HepG2 (cell line): ENCODE measurements at regions not wholly inside any gene's neighbourhood (a gene's known extent, or its start where the extent isn't known, plus 50 kb on each side); places are given as distances from the start of the nearest gene placed in this dataset.

Experiments
- ATAC-seq: fragments of 200-7000 bp; cut with Tn5 transposase; 3 replicates; pipeline ENCODE4 v1.9.1; 2020; ENCODE audit warnings: mild to moderate bottlenecking, moderate library complexity
- BruUV-seq: library from RNA; stranded (reverse); fragments of 400-500 nt; replicated peaks from 2 replicates; lab custom pipeline; 2021; lab: Mats Ljungman, UMichigan
- CTCF ChIA-PET: fragments of 300-600 bp; formaldehyde crosslinking; extraction: SDS; loops from one replicate; lab custom pipeline; 2021; ENCODE audit warnings: low total read pairs, inconsistent platforms, low intra/inter-chr PET ratio; lab: Yijun Ruan, JAX
- POLR2A ChIA-PET: fragments of 350-600 bp; sonication (Branson Sonifier 250); formaldehyde crosslinking; loops from one replicate; lab custom pipeline; 2020; ENCODE audit warnings: antibody characterized with exemption, inconsistent platforms; lab: Yijun Ruan, JAX
- DNase-seq: peaks from one replicate; pipeline ENCODE4 v3.0.0-alpha.2; 2015; ENCODE audit warnings: low spot score
- FAIRE-seq: peaks from 3 replicates; lab custom pipeline; 2011; peaks lifted over from hg19 to GRCh38; lab: Jason Lieb, UNC
- H2AFZ ChIP-seq: one replicate; pipeline ENCODE4 v1.6.1; 2011; ENCODE audit warnings: low read length, inconsistent platforms
- H3K27ac ChIP-seq: fragments of 300-600 bp; 3 replicates; pipeline ENCODE4 v1.8.0; 2011; ENCODE audit warnings: mixed run types, mild to moderate bottlenecking, mixed read lengths, low read length, inconsistent platforms; ENCODE audit not compliant: insufficient read depth; ENCODE audit errors: extremely low read length
- H3K27me3 ChIP-seq, 2 experiments: fragments of 200-600 bp in 1 of 2; 2 replicates in 1 of 2; 3 replicates in 1 of 2; pipeline versions ENCODE4 v1.6.0 to v1.8.0; 2011; ENCODE audit warnings: low read length in 2 of 2, mild to moderate bottlenecking in 2 of 2, moderate library complexity in 2 of 2, inconsistent platforms in 1 of 2; ENCODE audit not compliant: insufficient read depth in 2 of 2, control insufficient read depth in 1 of 2
- H3K36me3 ChIP-seq, 2 experiments: fragments of 200-600 bp in 1 of 2; replicated peaks in 1 of 2; 2 replicates in 1 of 2; 3 replicates in 1 of 2; pipeline versions ENCODE4 v1.5.1 to v1.8.0; 2011; ENCODE audit warnings: low read length in 2 of 2, inconsistent platforms in 1 of 2; ENCODE audit not compliant: insufficient read depth in 2 of 2, control insufficient read depth in 1 of 2
- H3K4me1 ChIP-seq: 2 replicates; pipeline ENCODE4 v1.5.1; 2012; ENCODE audit warnings: low read length, inconsistent platforms; ENCODE audit not compliant: insufficient read depth
- H3K4me2 ChIP-seq: 2 replicates; pipeline ENCODE4 v1.6.0; 2011; ENCODE audit warnings: low read depth, low read length, inconsistent platforms
- H3K4me3 ChIP-seq, 3 experiments: fragments of 200-600 bp in 1 of 3; sonication (generic), shearing (Covaris generic) in 1 of 3; replicated peaks in 1 of 3; 2 replicates each; pipeline ENCODE4 v1.5.1; 2011 to 2016; ENCODE audit warnings: low read length in 3 of 3, inconsistent platforms in 2 of 3, low read depth in 2 of 3, mild to moderate bottlenecking in 2 of 3, control low read depth in 1 of 3, mixed read lengths in 1 of 3; ENCODE audit not compliant: insufficient read depth in 1 of 3
- H3K79me2 ChIP-seq: one replicate; pipeline ENCODE4 v1.6.1; 2011; ENCODE audit warnings: low read length, inconsistent platforms; ENCODE audit not compliant: insufficient read depth
- H3K9ac ChIP-seq: 2 replicates; pipeline ENCODE4 v1.6.0; 2011; ENCODE audit warnings: mild to moderate bottlenecking, low read depth, low read length, inconsistent platforms; ENCODE audit not compliant: insufficient read depth
- H3K9me3 ChIP-seq: 2 replicates; pipeline ENCODE4 v1.5.1; 2012; ENCODE audit warnings: mild to moderate bottlenecking, low read length
- H4K20me1 ChIP-seq: 2 replicates; pipeline ENCODE4 v1.6.0; 2011; ENCODE audit warnings: inconsistent platforms, mild to moderate bottlenecking, low read length, moderate library complexity; ENCODE audit not compliant: insufficient read depth
- ATF7 ChIP-seq, 2 experiments: fragments of 450-650 bp in 1 of 2; sonication (generic) in 1 of 2; formaldehyde crosslinking in 1 of 2; IDR thresholded peaks; 2 replicates each; pipeline versions ENCODE4 v1.4.0 to v1.6.1; 2016 to 2020; ENCODE audit warnings: antibody characterized with exemption in 1 of 2, mild to moderate bottlenecking in 1 of 2, missing genetic modification reagents in 1 of 2
- MTA1 ChIP-seq: sonication (generic); formaldehyde crosslinking; IDR thresholded peaks from 2 replicates; pipeline ENCODE4 v1.4.0; 2020; ENCODE audit warnings: missing genetic modification reagents, mild to moderate bottlenecking, borderline replicate concordance
- POGK ChIP-seq: sonication (generic); formaldehyde crosslinking; conservative IDR thresholded peaks from 2 replicates; pipeline ENCODE4 v1.8.0; 2022; ENCODE audit warnings: mild to moderate bottlenecking, moderate library complexity, missing genetic modification reagents
- SP5 ChIP-seq: IDR thresholded peaks from 2 replicates; pipeline ENCODE4 v1.6.1; 2016; ENCODE audit warnings: low read depth, borderline replicate concordance
- THAP11 ChIP-seq: IDR thresholded peaks from 2 replicates; pipeline ENCODE4 v1.6.1; 2016; ENCODE audit warnings: missing biosample characterization, missing genetic modification reagents
- ZNF816 ChIP-seq: sonication (generic); formaldehyde crosslinking; IDR thresholded peaks from 2 replicates; pipeline ENCODE4 v1.8.0; 2022; ENCODE audit warnings: missing genetic modification reagents, mild to moderate bottlenecking, borderline replicate concordance
- ZSCAN30 ChIP-seq: sonication (generic); formaldehyde crosslinking; IDR thresholded peaks from 2 replicates; pipeline ENCODE4 v1.5.0; 2020; ENCODE audit warnings: mild to moderate bottlenecking, missing genetic modification reagents
- WGBS: methylation state at CpG from one replicate; pipeline ENCODE4 v1.1.6; 2017; ENCODE audit warnings: low lambda C conversion rate; 5-methylcytosine and 5-hydroxymethylcytosine counted together
- in situ Hi-C: cut with HindIII; loops from 2 replicates; pipeline ENCODE4 v1.10.0; 2017; ENCODE audit warnings: low pct_unique_long_range_greater_than_20kb; ENCODE audit not compliant: extremely low pct_ligation_motif_present
- intact Hi-C: fragments of 100-400 bp; cut with micrococcal nuclease; formaldehyde crosslinking; loops from one replicate; pipeline ENCODE4 v1.10.0; 2022; ENCODE audit not compliant: unreplicated experiment

DNA sequence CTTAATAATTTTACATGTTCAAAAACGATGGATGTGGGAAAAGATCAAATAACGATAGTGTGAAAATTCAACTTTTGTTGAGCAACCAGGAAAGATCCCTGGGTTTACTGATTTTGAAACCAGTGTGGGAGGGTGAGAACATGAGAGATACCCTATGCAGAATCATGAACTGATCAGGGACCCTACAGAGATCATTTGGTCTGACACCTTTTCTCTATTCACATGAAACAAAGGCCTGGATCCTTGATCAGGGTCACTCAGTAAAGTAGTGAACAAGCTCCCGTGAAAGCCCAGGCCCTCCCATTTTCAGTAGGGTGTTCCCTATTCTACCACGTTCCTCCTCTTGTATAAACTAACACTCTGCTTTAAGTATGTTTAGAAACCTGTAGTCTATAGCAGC, 60.5 kb upstream of the DUSP22 start:
- peaks cover 6% of the 10 kb centered on the region; the same call in 1 of the 2 replicates for H3K9me3 ChIP-seq
- WGBS: 32% methylated on average over 4 of the region's 4 CpGs
- ChIA-PET CTCF (no interaction called here), POLR2A (no interaction called here)
- TF ChIP-seq POGK (CRISPR knock-in tag): no peak
- no peak for ATAC-seq
- in situ Hi-C loops (no loop called here), intact Hi-C loops (no loop called here)
- H3K36me3 ChIP-seq: no peaks in the 10 kb centered on the region
- no peak overlapping the region for H3K9ac ChIP-seq
- no peaks in the 10 kb centered on the region for H4K20me1 ChIP-seq
- no peaks in the 10 kb centered on the region for H3K79me2 ChIP-seq
- no peak for FAIRE-seq
- peaks cover 27% of the 10 kb centered on the region for H3K4me1 ChIP-seq
- no peak overlapping the region for H2AFZ ChIP-seq
- H3K4me3 ChIP-seq: no peak overlapping the region
- DNase-seq: no peak
- peaks cover 0 to 2% of the 10 kb centered on the region in 2 experiments; a peak in 1 of 5 replicates for H3K27me3 ChIP-seq
- no peak overlapping the region for H3K4me2 ChIP-seq
- no TSS peak for BruUV-seq
- H3K27ac ChIP-seq: no peak overlapping the region

GRCh38 chr6:232982-233640, 59.2 kb upstream of the DUSP22 start:
- Histone ChIP-seq H3K9me3 (no peaks in the 10 kb centered on the region; the same call in 1 of the 2 replicates), H3K9ac (no peak overlapping the region), H3K4me2 (no peak overlapping the region), H3K4me3 (no peak overlapping the region), H3K27me3 (peaks cover 0 to 2% of the 10 kb centered on the region in 2 experiments; a peak in 1 of 5 replicates), H2AFZ (no peak overlapping the region), H3K36me3 (no peaks in the 10 kb centered on the region), H3K4me1 (peaks cover 22% of the 10 kb centered on the region), H3K79me2 (no peaks in the 10 kb centered on the region), H3K27ac (no peak overlapping the region), H4K20me1 (no peaks in the 10 kb centered on the region)
- no peak for ATAC-seq
- no peak for FAIRE-seq
- TF ChIP-seq ZSCAN30 (CRISPR knock-in tag): no peak
- TF ChIP-seq ATF7 (IDR thresholded peaks at IDR 0.05): peak; percentile 30; the same call in 1 of the 2 replicates
- TF ChIP-seq ATF7 (CRISPR knock-in tag; IDR thresholded peaks at IDR 0.05): no peak
- no peak for TF ChIP-seq MTA1
- no peak for TF ChIP-seq SP5
- TF ChIP-seq ZNF816: no peak
- TF ChIP-seq THAP11: no peak
- ChIA-PET POLR2A (no interaction called here), CTCF (no interaction called here)
- DNase-seq: no peak
- in situ Hi-C loops: no loop called here
- 73% methylated on average over 11 of the region's 12 CpGs for WGBS
- BruUV-seq: no TSS peak
- intact Hi-C loops: no loop called here
